ENCODE measurements at regions not wholly inside any gene's neighbourhood (a gene's known extent, or its start where the extent isn't known, plus 50 kb on each side); places are given as distances from the start of the nearest gene placed in this dataset.

- no peak for TF ChIP-seq CTCF (optimal IDR thresholded peaks at IDR 0.05 in 1 of 3, IDR thresholded peaks at IDR 0.05 in 1 of 3, conservative IDR thresholded peaks at IDR 0.05 in 1 of 3; ENCODE audit: extremely low read depth in 1 of 3, insufficient read depth in 2 of 3, low read length in 3 of 3)
- TF ChIP-seq EZH2 (IDR thresholded peaks at IDR 0.05; ENCODE audit: low read length) = no peak
Measured at GRCh38 chr5:54924487-54924886, 60.9 kb downstream of the ESM1 start.

All from keratinocyte (primary cell).